Body of pancreas (tissue), 4 donors: ENCODE measurements at regions not wholly inside any gene's neighbourhood (a gene's known extent, or its start where the extent isn't known, plus 50 kb on each side); places are given as distances from the start of the nearest gene placed in this dataset.

Experiments used
- ATAC-seq: fragments of 150-250 bp; one replicate; pipeline ENCODE4 v1.9.1; 2016
- DNase-seq, 4 donors: peaks; one replicate each; pipeline ENCODE4 v3.0.0-alpha.2; 2019
- H3K27ac ChIP-seq, 4 donors: fragments of 200-600 bp; sonication (generic); 1 replicate in 3 of 4; 2 replicates in 1 of 4; pipeline versions ENCODE4 v1.5.1 to v1.6.1; 2016 to 2019; ENCODE audit warnings: mild to moderate bottlenecking in 1 of 4, mixed read lengths in 1 of 4, moderate library complexity in 1 of 4
- H3K27me3 ChIP-seq, 2 donors: fragments of 200-600 bp; sonication (generic); one replicate each; pipeline ENCODE4 v1.6.0; 2016; ENCODE audit warnings: mild to moderate bottlenecking in 1 of 2
- H3K36me3 ChIP-seq, 2 donors: fragments of 200-600 bp; sonication (generic); replicated peaks in 1 of 2; 2 replicates each; pipeline ENCODE4 v1.5.1; 2016; ENCODE audit warnings: low read depth in 2 of 2; ENCODE audit not compliant: insufficient read depth in 1 of 2
- H3K4me1 ChIP-seq: fragments of 200-600 bp; sonication (generic); one replicate; pipeline ENCODE4 v1.6.0; 2016
- H3K4me3 ChIP-seq, 2 donors: fragments of 200-600 bp; sonication (generic); 1 replicate in 1 of 2; 2 replicates in 1 of 2; pipeline ENCODE4 v1.5.1; 2016 to 2019
- H3K9me3 ChIP-seq, 3 donors: fragments of 200-600 bp; sonication (generic); 1 replicate in 2 of 3; 2 replicates in 1 of 3; pipeline ENCODE4 v1.5.1; 2016
- CTCF ChIP-seq, 7 experiments: fragments of 450-650 bp in 4 of 7; fragments of 200-600 bp in 3 of 7; sonication (generic) in 3 of 7; IDR thresholded peaks; one replicate each; pipeline ENCODE4 v1.5.1; 2016 to 2019; ENCODE audit warnings: antibody characterized with exemption in 7 of 7
- POLR2A ChIP-seq, 3 donors: fragments of 450-650 bp; IDR thresholded peaks; one replicate each; pipeline ENCODE4 v1.6.1; 2016; ENCODE audit warnings: antibody characterized with exemption in 3 of 3, mild to moderate bottlenecking in 2 of 3
- WGBS, 2 donors: methylation state at CpG; one replicate each; pipeline ENCODE4 v1.1.5; 2017; 5-methylcytosine and 5-hydroxymethylcytosine counted together
- intact Hi-C: fragments of 100-400 bp; cut with DNase I; formaldehyde crosslinking; loops from one replicate; pipeline ENCODE4 v1.15.1; 2023

- intact Hi-C loops = no loop called here
- Histone ChIP-seq H3K4me1 (no peaks in the 10 kb centered on the region), H3K27ac (no peak overlapping the region), H3K27me3 (no peaks in the 10 kb centered on the region), H3K36me3 (no peaks in the 10 kb centered on the region), H3K4me3 (no peak overlapping the region), H3K9me3 (no peaks in the 10 kb centered on the region)
- no peak for ATAC-seq
- no peak for TF ChIP-seq POLR2A (IDR thresholded peaks at IDR 0.05)
- no peak for TF ChIP-seq CTCF (IDR thresholded peaks at IDR 0.05)
- DNase-seq = no peak
These were observed 629.3 kb downstream of the NR2F1-AS1 start for GRCh38 chr5:92951746-92952145.

GRCh38 chr5:92946546-92946945 lies 634.5 kb downstream of the NR2F1-AS1 start:
- no peak for ATAC-seq
- H3K9me3 ChIP-seq = no peaks in the 10 kb centered on the region
- peaks cover 12% of the 10 kb centered on the region for H3K4me1 ChIP-seq
- TF ChIP-seq POLR2A (IDR thresholded peaks at IDR 0.05) (no peak), CTCF (IDR thresholded peaks at IDR 0.05) (no peak)
- no peak for DNase-seq
- WGBS, 2 donors = 92 to 97% methylated on average over 8 of the region's 8 CpGs
- intact Hi-C loops = no loop called here
- H3K36me3 ChIP-seq = no peaks in the 10 kb centered on the region
- no peak overlapping the region for H3K4me3 ChIP-seq
- no peaks in the 10 kb centered on the region for H3K27me3 ChIP-seq
- H3K27ac ChIP-seq = no peak overlapping the region

- H3K4me1 ChIP-seq = peaks cover 12% of the 10 kb centered on the region
- no peak for TF ChIP-seq POLR2A (IDR thresholded peaks at IDR 0.05)
- no peak for TF ChIP-seq CTCF (IDR thresholded peaks at IDR 0.05)
- no peak overlapping the region for H3K27ac ChIP-seq
- intact Hi-C loops = no loop called here
- H3K9me3 ChIP-seq = no peaks in the 10 kb centered on the region
- no peak overlapping the region for H3K4me3 ChIP-seq
- no peaks in the 10 kb centered on the region for H3K36me3 ChIP-seq
- ATAC-seq (no peak), DNase-seq (no peak)
- no peaks in the 10 kb centered on the region for H3K27me3 ChIP-seq
These were observed 635.4 kb downstream of the NR2F1-AS1 start for GRCh38 chr5:92945605-92946097.

GRCh38 chr5:92944903-92945604 lies 636.0 kb downstream of the NR2F1-AS1 start:
- no peak for DNase-seq
- 20 to 21% methylated on average over 3 of the region's 3 CpGs for WGBS, 2 donors
- TF ChIP-seq POLR2A (IDR thresholded peaks at IDR 0.05) (no peak), CTCF (IDR thresholded peaks at IDR 0.05) (no peak)

GRCh38 chr5:92944337-92944736 lies 636.7 kb downstream of the NR2F1-AS1 start:
- H3K27ac ChIP-seq = no peak overlapping the region

More at GRCh38 chr5:92944903-92945604, 636.0 kb downstream of the NR2F1-AS1 start:
- H3K27ac ChIP-seq = peak overlapping the region in 1 of 4 donors; percentile 15
- intact Hi-C loops = no loop called here
- ATAC-seq = no peak
- H3K36me3 ChIP-seq = no peaks in the 10 kb centered on the region
- H3K27me3 ChIP-seq = no peaks in the 10 kb centered on the region
- H3K4me1 ChIP-seq = peaks cover 12% of the 10 kb centered on the region
- peak overlapping the region in 1 of 2 donors; percentile 2 for H3K4me3 ChIP-seq
- no peaks in the 10 kb centered on the region for H3K9me3 ChIP-seq

More at GRCh38 chr5:92944337-92944736, 636.7 kb downstream of the NR2F1-AS1 start:
- 73 to 85% methylated on average over 2 of the region's 2 CpGs for WGBS, 2 donors
- no peaks in the 10 kb centered on the region for H3K36me3 ChIP-seq
- H3K27me3 ChIP-seq = no peaks in the 10 kb centered on the region
- DNase-seq (no peak), ATAC-seq (no peak)
- no peak for TF ChIP-seq POLR2A (IDR thresholded peaks at IDR 0.05)
- no peak for TF ChIP-seq CTCF (IDR thresholded peaks at IDR 0.05)
- H3K4me3 ChIP-seq = peak overlapping the region in 1 of 2 donors; percentile 2
- H3K9me3 ChIP-seq = no peaks in the 10 kb centered on the region
- peaks cover 12% of the 10 kb centered on the region for H3K4me1 ChIP-seq
- intact Hi-C loops = no loop called here
